Thymus (tissue), 11 donors: ENCODE measurements at regions not wholly inside any gene's neighbourhood (a gene's known extent, or its start where the extent isn't known, plus 50 kb on each side); places are given as distances from the start of the nearest gene placed in this dataset.

ENCODE experiments used
- DNase-seq, 9 donors: peaks; one replicate each; pipeline ENCODE4 v3.0.0-alpha.2; 2013; ENCODE audit warnings: low spot score in 9 of 9, low read depth in 6 of 9, missing footprints in 1 of 9
- H3K27ac ChIP-seq, 2 donors: one replicate each; pipeline ENCODE4 v1.5.1; 2013; ENCODE audit warnings: control low read depth in 1 of 2, low read depth in 1 of 2, low read length in 1 of 2, mild to moderate bottlenecking in 1 of 2, moderate library complexity in 1 of 2
- H3K27me3 ChIP-seq, 2 donors: one replicate each; pipeline ENCODE4 v1.5.1; 2013; ENCODE audit warnings: low read length in 1 of 2; ENCODE audit not compliant: control insufficient read depth in 2 of 2, insufficient read depth in 1 of 2
- H3K36me3 ChIP-seq, 2 donors: one replicate each; pipeline ENCODE4 v1.5.1; 2013; ENCODE audit warnings: low read length in 1 of 2, mild to moderate bottlenecking in 1 of 2, moderate library complexity in 1 of 2; ENCODE audit not compliant: control insufficient read depth in 2 of 2, insufficient read depth in 2 of 2
- H3K4me1 ChIP-seq, 2 donors: one replicate each; pipeline ENCODE4 v1.5.1; 2013; ENCODE audit warnings: low read length in 2 of 2; ENCODE audit not compliant: control insufficient read depth in 2 of 2, insufficient read depth in 2 of 2
- H3K4me3 ChIP-seq, 2 donors: one replicate each; pipeline ENCODE4 v1.5.1; 2013; ENCODE audit warnings: low read length in 2 of 2, control low read depth in 1 of 2, mild to moderate bottlenecking in 1 of 2
- H3K9me3 ChIP-seq, 2 donors: one replicate each; pipeline ENCODE4 v1.5.1; 2013; ENCODE audit warnings: low read length in 1 of 2, mild to moderate bottlenecking in 1 of 2; ENCODE audit not compliant: control insufficient read depth in 2 of 2, insufficient read depth in 1 of 2
- WGBS: extraction: QIAGEN DNeasy Blood & Tissue Kit; methylation state at CpG from one replicate; pipeline ENCODE4 v1.1.7; 2013; 5-methylcytosine and 5-hydroxymethylcytosine counted together
- donor health status: healthy.

DNA sequence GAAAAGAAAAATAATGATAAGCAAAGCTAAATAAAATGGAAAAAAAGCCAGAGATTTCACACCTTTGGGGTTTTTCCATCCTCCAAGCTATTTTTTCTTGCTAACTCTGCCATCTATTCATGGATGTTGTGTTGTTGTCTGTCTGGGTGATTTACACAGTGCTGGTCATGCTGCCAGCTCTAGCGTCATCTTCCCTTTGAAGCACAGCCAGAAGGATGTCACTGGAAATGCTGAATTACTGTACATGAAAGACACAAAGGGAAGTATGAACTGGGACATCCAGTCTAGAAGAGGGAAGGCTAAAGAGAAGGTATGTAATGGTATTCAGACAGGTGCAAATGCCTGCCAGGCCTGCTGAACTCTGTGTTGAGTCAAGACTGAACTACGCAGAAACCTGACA is 241.9 kb upstream of the STXBP5 start:
- Histone ChIP-seq H3K36me3 (no peaks in the 10 kb centered on the region), H3K4me1 (no peaks in the 10 kb centered on the region), H3K27ac (no peak overlapping the region), H3K9me3 (peaks cover 2 to 12% of the 10 kb centered on the region in 2 donors), H3K27me3 (no peaks in the 10 kb centered on the region), H3K4me3 (no peak overlapping the region)
- 95% methylated on average over 2 of the region's 2 CpGs for WGBS
- no peak for DNase-seq

DNA sequence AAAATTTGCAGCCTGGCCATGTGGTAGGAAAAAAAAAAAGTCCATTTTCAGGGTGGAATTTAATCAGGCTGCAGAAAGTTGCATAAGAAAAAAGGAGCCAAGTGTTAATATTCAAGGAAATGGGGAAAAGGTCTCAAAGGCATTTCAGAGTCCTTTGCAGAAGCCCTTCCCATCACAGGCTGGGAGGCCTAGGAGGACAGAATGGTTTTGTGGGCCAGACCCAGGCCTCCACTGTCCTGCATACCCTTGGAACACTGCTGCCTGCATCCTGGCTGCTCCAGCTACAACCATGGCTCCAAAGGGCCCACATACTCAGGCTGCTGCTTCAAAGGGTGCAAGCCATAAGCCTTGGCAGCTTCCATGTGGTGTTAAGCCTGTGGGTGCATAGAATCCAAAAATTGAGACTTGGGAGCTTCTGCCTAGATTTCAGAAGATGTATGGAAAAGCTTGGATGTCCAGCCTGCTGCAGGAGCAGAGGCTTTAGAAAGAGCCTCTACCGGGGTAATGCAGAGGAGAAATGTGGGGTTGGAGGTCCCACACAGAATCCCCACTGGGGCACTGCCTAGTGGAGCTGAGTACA is 239.0 kb upstream of the STXBP5 start:
- no peak overlapping the region for H3K27ac ChIP-seq
- H3K4me3 ChIP-seq: no peak overlapping the region
- DNase-seq: no peak
- H3K9me3 ChIP-seq: peaks cover 2 to 12% of the 10 kb centered on the region in 2 donors
- no peaks in the 10 kb centered on the region for H3K27me3 ChIP-seq
- no peaks in the 10 kb centered on the region for H3K4me1 ChIP-seq
- H3K36me3 ChIP-seq: no peaks in the 10 kb centered on the region
- 94% methylated on average over 1 of the region's 1 CpG for WGBS

DNA sequence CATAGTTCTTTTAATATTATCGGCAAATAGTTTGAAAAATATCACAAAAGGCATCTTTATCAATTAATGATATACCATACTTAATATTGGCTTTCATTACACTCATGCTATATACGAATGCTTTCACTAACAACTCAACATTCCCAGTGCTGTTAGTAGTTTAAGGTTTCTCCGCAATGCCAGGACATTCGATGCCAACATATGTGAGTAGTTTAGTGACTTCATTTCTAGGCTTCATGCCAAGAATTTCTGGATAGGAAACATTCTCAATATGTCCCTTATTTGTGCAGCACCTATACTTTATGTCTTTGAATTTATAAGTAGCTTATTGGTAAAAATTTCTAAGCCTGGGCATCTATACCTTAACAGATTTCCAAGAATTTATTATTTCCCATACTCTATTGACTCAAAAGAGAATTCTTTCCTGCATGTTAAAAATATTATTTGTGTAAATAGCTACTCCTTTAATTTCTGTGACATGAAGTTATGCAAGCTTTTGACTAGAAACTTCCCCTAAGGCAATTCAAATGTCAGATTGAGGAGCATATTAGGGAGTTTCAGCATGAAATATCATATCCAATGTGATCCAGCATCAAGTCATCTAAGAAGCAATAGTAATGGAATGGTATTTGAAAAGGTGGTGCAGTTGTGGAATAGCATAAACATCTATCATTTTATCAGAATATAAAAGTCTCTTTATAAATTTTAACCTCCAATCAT is 236.0 kb upstream of the STXBP5 start:
- Histone ChIP-seq H3K9me3 (peaks cover 2 to 12% of the 10 kb centered on the region in 2 donors), H3K4me1 (no peaks in the 10 kb centered on the region), H3K27ac (no peak overlapping the region), H3K4me3 (no peak overlapping the region), H3K36me3 (no peaks in the 10 kb centered on the region), H3K27me3 (no peaks in the 10 kb centered on the region)
- 79% methylated on average over 4 of the region's 4 CpGs for WGBS
- no peak for DNase-seq

DNA sequence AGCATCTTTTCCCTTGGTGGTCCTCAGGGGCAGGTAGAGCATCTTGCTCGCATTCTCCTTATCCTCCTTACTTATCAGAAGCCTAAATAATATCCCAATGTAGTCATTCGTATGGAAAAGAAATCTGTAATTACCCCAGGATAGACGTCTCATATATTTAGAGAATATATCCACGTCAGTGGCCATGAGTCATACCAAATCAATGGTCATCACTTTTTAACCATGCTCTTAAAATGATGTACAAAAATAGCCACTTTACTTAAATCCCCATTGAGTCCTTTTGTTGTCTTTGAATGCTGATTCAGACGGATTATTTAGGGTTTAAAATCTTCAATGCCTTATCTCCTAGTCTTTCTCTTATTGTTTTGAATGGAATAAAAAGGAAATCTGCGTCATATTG is 231.7 kb upstream of the STXBP5 start:
- Histone ChIP-seq H3K9me3 (no peaks in the 10 kb centered on the region), H3K36me3 (no peaks in the 10 kb centered on the region), H3K4me3 (no peak overlapping the region), H3K4me1 (no peaks in the 10 kb centered on the region), H3K27me3 (no peaks in the 10 kb centered on the region), H3K27ac (no peak overlapping the region)
- DNase-seq: no peak
- 95% methylated on average over 6 of the region's 6 CpGs for WGBS

DNA sequence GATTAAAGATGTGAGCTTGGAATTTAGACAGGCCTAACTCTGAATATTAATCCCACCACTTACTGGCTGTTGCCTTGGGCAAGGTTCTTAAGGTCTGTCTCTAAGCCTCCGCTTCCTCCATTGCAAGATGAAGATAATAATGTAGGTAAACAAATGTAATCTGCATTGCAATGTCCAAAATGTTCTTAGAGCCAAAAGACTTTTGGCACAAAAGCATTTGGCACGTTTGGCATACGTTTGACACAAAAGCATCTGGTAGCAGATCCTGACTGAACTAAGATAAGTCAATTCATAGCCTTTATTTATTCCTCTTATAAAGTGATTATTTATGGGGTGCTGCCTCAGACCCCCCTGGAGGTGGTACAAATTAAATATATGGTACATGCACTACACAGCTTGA is 229.9 kb upstream of the STXBP5 start:
- Histone ChIP-seq H3K4me3 (no peak overlapping the region), H3K9me3 (no peaks in the 10 kb centered on the region), H3K27ac (no peak overlapping the region), H3K36me3 (no peaks in the 10 kb centered on the region), H3K4me1 (no peaks in the 10 kb centered on the region), H3K27me3 (no peaks in the 10 kb centered on the region)
- 95% methylated on average over 3 of the region's 3 CpGs for whole genome bisulfite sequencing
- no peak for DNase-seq

DNA sequence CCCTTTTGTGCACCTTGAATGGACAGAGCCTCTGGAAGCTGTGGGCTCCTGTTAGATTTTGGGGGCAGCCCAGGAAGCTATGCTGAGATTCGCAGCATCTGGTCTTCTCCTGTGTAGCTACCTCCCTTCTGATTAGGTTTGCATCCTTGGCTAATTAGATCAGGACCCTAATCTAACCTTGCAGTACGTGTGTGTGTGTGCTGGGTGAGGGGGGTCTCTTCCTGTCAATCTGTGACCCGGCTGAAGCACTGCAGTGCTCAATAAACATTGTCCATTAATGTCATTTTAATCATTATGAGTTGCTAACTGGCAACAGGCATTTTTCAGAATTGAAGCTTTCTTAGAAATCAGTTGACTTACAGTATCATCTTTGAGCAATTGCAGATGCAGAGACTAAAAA is 229.1 kb upstream of the STXBP5 start:
- no peak overlapping the region for H3K4me3 ChIP-seq
- 90% methylated on average over 3 of the region's 3 CpGs for WGBS
- H3K36me3 ChIP-seq: no peaks in the 10 kb centered on the region
- no peaks in the 10 kb centered on the region for H3K4me1 ChIP-seq
- no peaks in the 10 kb centered on the region for H3K27me3 ChIP-seq
- no peak for DNase-seq
- H3K9me3 ChIP-seq: no peaks in the 10 kb centered on the region
- no peak overlapping the region for H3K27ac ChIP-seq

DNA sequence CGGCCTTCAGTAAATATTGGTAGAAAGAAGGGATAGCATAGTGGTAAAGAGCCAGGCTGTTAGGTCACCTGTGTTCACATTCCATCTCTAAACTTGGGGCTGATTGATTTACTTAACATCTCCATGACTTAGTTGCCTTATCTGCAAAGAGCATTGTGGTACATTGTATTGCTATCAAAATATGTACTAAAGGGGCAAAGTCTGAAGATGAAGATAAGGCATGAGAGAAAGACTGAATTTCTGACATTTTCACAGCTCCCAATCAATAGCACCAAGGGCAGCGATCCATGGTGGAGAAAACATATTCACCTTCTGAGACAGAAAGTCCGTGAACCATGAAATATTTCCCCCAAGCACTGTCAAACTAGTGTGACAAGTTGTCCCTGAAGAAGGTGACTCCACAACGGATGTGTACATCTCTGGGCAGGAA is 223.3 kb upstream of the STXBP5 start:
- Histone ChIP-seq H3K27me3 (no peaks in the 10 kb centered on the region), H3K4me1 (no peaks in the 10 kb centered on the region), H3K4me3 (no peak overlapping the region), H3K9me3 (no peaks in the 10 kb centered on the region), H3K27ac (no peak overlapping the region), H3K36me3 (no peaks in the 10 kb centered on the region)
- WGBS: 95% methylated on average over 4 of the region's 4 CpGs
- no peak for DNase-seq

DNA sequence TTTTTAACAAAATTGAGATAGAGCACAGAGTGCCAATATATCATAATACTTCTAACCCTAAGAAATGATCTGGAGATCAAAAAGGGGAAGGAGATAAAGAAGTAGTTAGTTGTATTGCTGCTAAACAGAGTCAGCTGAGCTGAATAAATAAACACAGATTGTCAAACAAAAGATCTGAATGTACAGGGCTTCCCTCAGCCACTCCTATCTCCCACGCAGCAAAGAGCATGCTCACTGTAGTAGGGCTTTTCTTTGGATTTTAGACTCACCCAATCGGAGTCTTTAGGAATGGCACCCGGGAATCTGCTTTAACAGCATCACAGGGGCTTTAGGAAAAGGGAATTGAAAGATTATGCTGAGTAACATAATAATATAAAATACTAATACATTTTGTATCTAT is 222.2 kb upstream of the STXBP5 start:
- H3K27ac ChIP-seq: no peak overlapping the region
- DNase-seq: no peak
- no peaks in the 10 kb centered on the region for H3K4me1 ChIP-seq
- H3K9me3 ChIP-seq: no peaks in the 10 kb centered on the region
- 97% methylated on average over 3 of the region's 3 CpGs for WGBS
- no peaks in the 10 kb centered on the region for H3K27me3 ChIP-seq
- H3K36me3 ChIP-seq: no peaks in the 10 kb centered on the region
- H3K4me3 ChIP-seq: no peak overlapping the region

DNA sequence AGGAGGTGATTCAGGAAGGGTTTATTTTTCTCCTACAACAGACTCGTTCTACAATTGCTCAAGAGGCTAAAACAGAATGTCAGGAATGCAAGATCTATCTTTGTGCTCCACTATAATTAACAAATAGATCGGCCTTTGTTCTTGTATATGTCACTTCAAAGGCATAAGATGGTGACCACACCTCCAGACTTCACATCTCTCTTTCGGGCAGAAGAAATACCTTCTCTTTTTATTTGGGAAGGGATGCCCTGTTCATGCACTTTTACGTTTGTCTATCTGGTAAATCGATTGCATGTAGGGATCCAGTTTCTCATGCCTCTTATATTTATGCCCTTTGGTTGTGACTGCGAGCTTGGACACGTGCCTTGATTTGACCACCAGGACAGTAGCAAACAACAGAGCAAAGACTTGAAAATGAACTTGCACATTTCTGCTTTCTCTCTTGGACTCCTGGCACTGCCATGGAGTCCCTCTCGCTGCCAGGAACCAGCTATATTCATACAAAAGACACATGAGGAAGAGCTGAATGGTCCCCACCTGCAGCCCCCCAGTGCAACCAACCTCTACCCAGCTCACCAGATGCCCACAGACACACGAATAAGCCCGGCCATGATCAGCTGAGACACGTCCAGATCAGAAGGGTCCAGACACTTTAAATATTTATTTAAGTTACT is 219.8 kb upstream of the STXBP5 start:
- H3K27me3 ChIP-seq: no peaks in the 10 kb centered on the region
- H3K4me3 ChIP-seq: no peak overlapping the region
- H3K27ac ChIP-seq: no peak overlapping the region
- no peak for DNase-seq
- H3K36me3 ChIP-seq: no peaks in the 10 kb centered on the region
- no peaks in the 10 kb centered on the region for H3K9me3 ChIP-seq
- no peaks in the 10 kb centered on the region for H3K4me1 ChIP-seq
- 93% methylated on average over 11 of the region's 11 CpGs for WGBS
